Esophagus squamous epithelium (tissue), 5 donors: ENCODE measurements at regions not wholly inside any gene's neighbourhood (a gene's known extent, or its start where the extent isn't known, plus 50 kb on each side); places are given as distances from the start of the nearest gene placed in this dataset.

Source experiments
- DNase-seq: peaks from one replicate; lab custom pipeline; 2025; lab: John Stamatoyannopoulos, UW
- H3K27ac ChIP-seq, 4 donors: fragments of 200-600 bp; sonication (generic); one replicate each; pipeline ENCODE4 v1.5.1; 2016 to 2019; ENCODE audit warnings: mild to moderate bottlenecking in 1 of 4
- H3K27me3 ChIP-seq, 4 donors: fragments of 200-600 bp; sonication (generic); 1 replicate in 3 of 4; 2 replicates in 1 of 4; pipeline versions ENCODE4 v1.5.1 to v1.6.0; 2017 to 2021; ENCODE audit warnings: antibody characterized with exemption in 1 of 4
- H3K36me3 ChIP-seq, 3 donors: fragments of 200-600 bp; sonication (generic); one replicate each; pipeline ENCODE4 v1.5.1; 2016 to 2019
- H3K4me1 ChIP-seq, 3 donors: fragments of 200-600 bp; sonication (generic); one replicate each; pipeline ENCODE4 v1.5.1; 2017 to 2019
- H3K4me3 ChIP-seq, 4 donors: fragments of 200-600 bp; sonication (generic); 1 replicate in 3 of 4; 2 replicates in 1 of 4; pipeline ENCODE4 v1.5.1; 2016 to 2019; ENCODE audit warnings: mild to moderate bottlenecking in 2 of 4, moderate library complexity in 1 of 4
- H3K9me3 ChIP-seq, 3 donors: fragments of 200-600 bp; sonication (generic); one replicate each; pipeline ENCODE4 v1.5.1; 2016 to 2019
- POLR2A ChIP-seq, 4 donors: fragments of 450-650 bp; IDR thresholded peaks; one replicate each; pipeline ENCODE4 v1.6.1; 2017; ENCODE audit warnings: antibody characterized with exemption in 4 of 4, mild to moderate bottlenecking in 4 of 4, moderate library complexity in 3 of 4
- WGBS, 2 donors: methylation state at CpG; one replicate each; pipeline ENCODE4 v1.1.5; 2018; 5-methylcytosine and 5-hydroxymethylcytosine counted together
- intact Hi-C: fragments of 100-400 bp; cut with DNase I; formaldehyde crosslinking; loops from one replicate; pipeline ENCODE4 v1.15.0; 2022
- TF ChIP-seq, protein P1 (sequence below), 6 experiments: fragments of 450-650 bp in 4 of 6; fragments of 200-600 bp in 2 of 6; sonication (generic) in 2 of 6; IDR thresholded peaks; one replicate each; pipeline ENCODE4 v1.5.1; 2016 to 2019; ENCODE audit warnings: antibody characterized with exemption in 6 of 6, mild to moderate bottlenecking in 4 of 6, moderate library complexity in 4 of 6
- donor health status: DM: yes; HTN: yes; CAD: no.

DNA sequence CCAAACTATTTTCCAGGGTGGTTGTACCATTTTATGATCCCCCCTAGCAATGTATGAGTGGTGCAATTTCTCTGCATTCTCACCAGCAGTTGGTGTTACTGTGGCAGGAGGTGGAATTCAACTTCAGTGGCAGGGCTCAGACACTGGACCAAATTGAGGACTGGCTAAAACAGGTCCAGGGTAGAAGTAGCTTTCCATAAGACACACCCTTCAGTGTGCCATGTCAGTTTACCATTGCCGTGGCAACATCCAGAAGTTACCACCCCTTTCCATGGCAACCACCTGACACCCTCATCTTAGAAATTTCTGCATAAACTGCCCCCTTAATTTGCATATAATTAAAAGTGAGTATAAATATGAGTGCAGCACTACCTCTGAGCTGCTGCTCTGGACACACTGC is 180.7 kb upstream of the GGTLC1 start:
- H3K27ac ChIP-seq, result no peak overlapping the region
- H3K4me3 ChIP-seq, result no peak overlapping the region
- intact Hi-C loops, result no loop called here
- no peaks in the 10 kb centered on the region for H3K27me3 ChIP-seq
- peaks cover 0 to 5% (median 0%) of the 10 kb centered on the region in 3 donors for H3K9me3 ChIP-seq
- H3K4me1 ChIP-seq, result peaks cover 0 to 12% (median 5%) of the 10 kb centered on the region in 3 donors
- TF ChIP-seq POLR2A (IDR thresholded peaks at IDR 0.05), result no peak
- TF ChIP-seq, protein P1, sequence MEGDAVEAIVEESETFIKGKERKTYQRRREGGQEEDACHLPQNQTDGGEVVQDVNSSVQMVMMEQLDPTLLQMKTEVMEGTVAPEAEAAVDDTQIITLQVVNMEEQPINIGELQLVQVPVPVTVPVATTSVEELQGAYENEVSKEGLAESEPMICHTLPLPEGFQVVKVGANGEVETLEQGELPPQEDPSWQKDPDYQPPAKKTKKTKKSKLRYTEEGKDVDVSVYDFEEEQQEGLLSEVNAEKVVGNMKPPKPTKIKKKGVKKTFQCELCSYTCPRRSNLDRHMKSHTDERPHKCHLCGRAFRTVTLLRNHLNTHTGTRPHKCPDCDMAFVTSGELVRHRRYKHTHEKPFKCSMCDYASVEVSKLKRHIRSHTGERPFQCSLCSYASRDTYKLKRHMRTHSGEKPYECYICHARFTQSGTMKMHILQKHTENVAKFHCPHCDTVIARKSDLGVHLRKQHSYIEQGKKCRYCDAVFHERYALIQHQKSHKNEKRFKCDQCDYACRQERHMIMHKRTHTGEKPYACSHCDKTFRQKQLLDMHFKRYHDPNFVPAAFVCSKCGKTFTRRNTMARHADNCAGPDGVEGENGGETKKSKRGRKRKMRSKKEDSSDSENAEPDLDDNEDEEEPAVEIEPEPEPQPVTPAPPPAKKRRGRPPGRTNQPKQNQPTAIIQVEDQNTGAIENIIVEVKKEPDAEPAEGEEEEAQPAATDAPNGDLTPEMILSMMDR (IDR thresholded peaks at IDR 0.05), result no peak
- WGBS, 2 donors, result 71 to 75% methylated on average over 1 of the region's 1 CpG
- H3K36me3 ChIP-seq, result no peaks in the 10 kb centered on the region
- no peak for DNase-seq

DNA sequence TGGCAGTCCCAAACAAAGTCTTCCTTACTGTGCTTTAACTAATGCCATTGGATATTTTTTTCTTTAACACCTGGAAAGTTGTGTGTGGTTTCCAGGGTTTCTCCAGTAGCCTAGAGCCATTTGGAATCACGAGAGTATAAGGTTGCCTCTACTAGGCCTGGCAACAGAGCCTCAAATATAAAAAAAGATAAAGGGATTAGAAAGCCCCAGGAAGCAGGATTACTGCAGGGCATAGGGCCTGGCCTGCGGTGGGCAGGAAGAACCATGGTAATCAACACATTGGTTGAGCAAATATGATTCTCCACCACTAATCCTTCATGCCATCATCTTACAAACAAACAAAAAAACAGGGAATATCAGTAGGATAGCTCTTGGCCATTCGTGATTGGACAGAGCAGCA is 177.8 kb upstream of the GGTLC1 start:
- H3K4me3 ChIP-seq, result no peak overlapping the region
- H3K4me1 ChIP-seq, result peaks cover 0 to 12% (median 5%) of the 10 kb centered on the region in 3 donors
- no peaks in the 10 kb centered on the region for H3K27me3 ChIP-seq
- H3K36me3 ChIP-seq, result no peaks in the 10 kb centered on the region
- no peak for DNase-seq
- TF ChIP-seq, protein P1 (IDR thresholded peaks at IDR 0.05), result no peak
- TF ChIP-seq POLR2A (IDR thresholded peaks at IDR 0.05), result no peak
- intact Hi-C loops, result no loop called here
- H3K27ac ChIP-seq, result no peak overlapping the region
- H3K9me3 ChIP-seq, result peaks cover 0 to under 1% (median 0%) of the 10 kb centered on the region in 3 donors
- WGBS, 2 donors, result 56% methylated on average over 3 of the region's 3 CpGs

DNA sequence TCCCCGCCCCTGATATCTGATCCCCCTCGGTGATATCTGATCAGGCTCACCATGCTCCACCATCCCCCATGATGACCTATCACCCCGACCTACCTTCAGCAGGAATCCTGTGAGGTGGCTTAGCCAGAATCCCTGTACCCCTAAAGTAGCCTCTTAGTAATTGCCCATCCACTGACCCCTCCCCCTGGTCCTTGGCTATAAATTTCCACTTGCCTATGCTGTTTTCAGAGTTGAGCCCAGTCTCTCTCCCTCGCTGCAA is 177.5 kb upstream of the GGTLC1 start:
- Histone ChIP-seq H3K27ac (no peak overlapping the region), H3K9me3 (no peaks in the 10 kb centered on the region), H3K4me1 (peaks cover 0 to 12% (median 5%) of the 10 kb centered on the region in 3 donors), H3K27me3 (no peaks in the 10 kb centered on the region), H3K36me3 (no peaks in the 10 kb centered on the region), H3K4me3 (no peak overlapping the region)
- DNase-seq, result no peak
- intact Hi-C loops, result no loop called here
- TF ChIP-seq, protein P1 (IDR thresholded peaks at IDR 0.05), result no peak
- no peak for TF ChIP-seq POLR2A (IDR thresholded peaks at IDR 0.05)
- 48 to 66% methylated on average over 4 of the region's 4 CpGs for WGBS, 2 donors

DNA sequence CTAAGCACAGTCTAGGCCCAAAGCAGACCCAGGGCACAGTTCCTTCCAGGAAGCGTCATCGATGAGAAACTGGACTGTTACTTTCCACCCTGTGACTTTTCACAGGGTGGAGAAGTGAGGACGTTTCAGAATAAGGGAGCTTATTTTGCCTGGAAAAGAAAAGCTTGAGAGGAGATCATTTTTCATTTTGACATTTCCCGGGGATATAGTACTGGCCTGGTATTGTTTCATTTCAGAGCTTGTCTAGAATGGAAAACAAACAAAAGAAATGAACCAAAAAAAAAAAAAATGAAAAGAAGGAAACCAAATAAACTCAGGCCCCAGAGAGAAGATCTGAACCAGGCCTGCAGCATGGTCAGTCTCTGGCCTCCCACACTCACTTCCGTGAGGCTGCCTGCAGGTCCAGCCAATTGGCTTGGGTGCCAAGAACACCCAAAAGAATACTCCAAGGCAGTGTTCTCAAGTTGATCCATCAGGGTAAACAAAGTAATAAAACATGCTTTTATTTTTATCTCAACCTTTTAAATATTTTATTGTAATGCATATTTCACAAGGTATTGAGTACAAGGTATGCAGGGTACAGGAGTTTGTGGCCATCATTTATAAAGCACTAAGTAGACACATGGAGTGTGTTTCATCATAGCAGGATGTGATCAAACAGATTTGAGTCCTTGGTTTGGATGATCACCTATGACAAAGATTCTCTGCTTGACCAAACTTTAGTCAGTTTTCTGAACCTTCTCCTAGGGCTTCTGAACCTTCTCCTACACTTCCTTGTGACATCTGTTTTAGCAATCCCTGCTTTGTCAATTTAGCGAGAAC is 176.9 kb upstream of the GGTLC1 start:
- Histone ChIP-seq H3K9me3 (no peaks in the 10 kb centered on the region), H3K4me3 (no peak overlapping the region), H3K27ac (no peak overlapping the region), H3K27me3 (no peaks in the 10 kb centered on the region), H3K4me1 (peaks cover 0 to 12% (median 5%) of the 10 kb centered on the region in 3 donors), H3K36me3 (no peaks in the 10 kb centered on the region)
- no peak for DNase-seq
- intact Hi-C loops, result no loop called here
- TF ChIP-seq, protein P1 (IDR thresholded peaks at IDR 0.05), result no peak
- no peak for TF ChIP-seq POLR2A (IDR thresholded peaks at IDR 0.05)
- WGBS, 2 donors, result 35 to 40% methylated on average over 6 of the region's 6 CpGs

DNA sequence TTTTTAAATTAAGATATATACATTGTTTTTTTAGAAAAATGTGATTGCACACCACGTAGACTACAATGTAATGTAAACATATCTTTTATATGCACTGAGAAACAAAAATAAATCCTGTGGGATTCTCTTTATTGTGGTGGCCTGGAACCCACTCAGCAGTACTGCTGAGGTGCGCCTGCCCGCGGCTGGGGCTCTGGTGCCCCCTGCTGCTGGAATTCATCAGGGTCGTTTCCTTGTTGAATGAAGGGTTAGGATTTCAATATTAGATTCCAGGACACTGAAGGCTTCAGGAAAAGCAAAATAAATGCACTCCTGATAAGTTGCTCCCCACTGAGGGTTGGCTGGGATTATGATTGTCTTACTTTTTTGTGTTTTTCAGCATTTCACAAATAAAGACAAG is 175.8 kb upstream of the GGTLC1 start:
- TF ChIP-seq, protein P1 (IDR thresholded peaks at IDR 0.05), result peak in 4 of 6 experiments; percentile 15 to 47 (median 19)
- no peak for TF ChIP-seq POLR2A (IDR thresholded peaks at IDR 0.05)
- no peaks in the 10 kb centered on the region for H3K27me3 ChIP-seq
- H3K27ac ChIP-seq, result no peak overlapping the region
- no peak for DNase-seq
- H3K36me3 ChIP-seq, result no peaks in the 10 kb centered on the region
- no peaks in the 10 kb centered on the region for H3K9me3 ChIP-seq
- H3K4me1 ChIP-seq, result peaks cover 0 to 12% (median 5%) of the 10 kb centered on the region in 3 donors
- intact Hi-C loops, result no loop called here
- H3K4me3 ChIP-seq, result no peak overlapping the region
- WGBS, 2 donors, result 56 to 61% methylated on average over 5 of the region's 5 CpGs
